Kidney epithelial cell (primary cell): ENCODE measurements at regions not wholly inside any gene's neighbourhood (a gene's known extent, or its start where the extent isn't known, plus 50 kb on each side); places are given as distances from the start of the nearest gene placed in this dataset.

ENCODE experiments used
- DNase-seq: peaks from one replicate; pipeline ENCODE4 v3.0.0-alpha.2; 2010; ENCODE audit warnings: low read depth
- H3K27me3 ChIP-seq: 2 replicates; pipeline ENCODE4 v1.6.0; 2011; ENCODE audit warnings: low read length; ENCODE audit not compliant: control insufficient read depth, insufficient read depth
- H3K36me3 ChIP-seq: 2 replicates; pipeline ENCODE4 v1.5.1; 2011; ENCODE audit warnings: low read length; ENCODE audit not compliant: control insufficient read depth, insufficient read depth
- H3K4me3 ChIP-seq: 2 replicates; pipeline ENCODE4 v1.5.1; 2011; ENCODE audit warnings: low read depth, mild to moderate bottlenecking, control low read depth, low read length
- CTCF ChIP-seq: IDR thresholded peaks from 2 replicates; pipeline ENCODE4 v1.5.1; 2011; ENCODE audit warnings: mild to moderate bottlenecking, moderate library complexity, low read length, control low read depth, inconsistent platforms; ENCODE audit not compliant: insufficient read depth, poor library complexity, severe bottlenecking

- DNase-seq: no peak
- no peak for TF ChIP-seq CTCF
- Histone ChIP-seq H3K36me3 (no peaks in the 10 kb centered on the region), H3K27me3 (no peaks in the 10 kb centered on the region), H3K4me3 (no peak overlapping the region)
Measured at GRCh38 chr4:132312521-132312920, 836.6 kb upstream of the PCDH10 start.

- no peak for DNase-seq
- TF ChIP-seq CTCF: no peak
- Histone ChIP-seq H3K4me3 (no peak overlapping the region), H3K36me3 (no peaks in the 10 kb centered on the region), H3K27me3 (no peaks in the 10 kb centered on the region)
Measured at GRCh38 chr4:132313852-132314251, 835.2 kb upstream of the PCDH10 start.

- no peak for TF ChIP-seq CTCF
- no peaks in the 10 kb centered on the region for H3K36me3 ChIP-seq
- no peaks in the 10 kb centered on the region for H3K27me3 ChIP-seq
- no peak for DNase-seq
- no peak overlapping the region for H3K4me3 ChIP-seq
Measured at GRCh38 chr4:132316738-132317137, 832.4 kb upstream of the PCDH10 start.

GRCh38 chr4:132317923-132318322 is 831.2 kb upstream of the PCDH10 start:
- DNase-seq: no peak
- no peak for TF ChIP-seq CTCF
- H3K4me3 ChIP-seq: no peak overlapping the region
- H3K36me3 ChIP-seq: no peaks in the 10 kb centered on the region
- no peaks in the 10 kb centered on the region for H3K27me3 ChIP-seq

GRCh38 chr4:132328761-132329160 is 820.3 kb upstream of the PCDH10 start:
- Histone ChIP-seq H3K36me3 (no peaks in the 10 kb centered on the region), H3K27me3 (no peaks in the 10 kb centered on the region), H3K4me3 (no peak overlapping the region)
- no peak for TF ChIP-seq CTCF
- no peak for DNase-seq

- no peaks in the 10 kb centered on the region for H3K36me3 ChIP-seq
- no peak for TF ChIP-seq CTCF
- DNase-seq: no peak
- no peak overlapping the region for H3K4me3 ChIP-seq
- H3K27me3 ChIP-seq: no peaks in the 10 kb centered on the region
Measured at GRCh38 chr4:132330994-132331393, 818.1 kb upstream of the PCDH10 start.
